Ramos (cell line): ENCODE measurements at regions not wholly inside any gene's neighbourhood (a gene's known extent, or its start where the extent isn't known, plus 50 kb on each side); places are given as distances from the start of the nearest gene placed in this dataset.
"Not testable (repeated sequence)": the region's sequence is repeated elsewhere in the genome, so short reads cannot be mapped to it uniquely, and the experiment has no call there.

ENCODE experiments used
- in situ Hi-C: fragments of 300-500 bp; cut with MboI; formaldehyde crosslinking; loops from one replicate; pipeline ENCODE4 v1.14.3; 2022; ENCODE audit warnings: low sequenced_read_pairs; ENCODE audit not compliant: unreplicated experiment

DNA sequence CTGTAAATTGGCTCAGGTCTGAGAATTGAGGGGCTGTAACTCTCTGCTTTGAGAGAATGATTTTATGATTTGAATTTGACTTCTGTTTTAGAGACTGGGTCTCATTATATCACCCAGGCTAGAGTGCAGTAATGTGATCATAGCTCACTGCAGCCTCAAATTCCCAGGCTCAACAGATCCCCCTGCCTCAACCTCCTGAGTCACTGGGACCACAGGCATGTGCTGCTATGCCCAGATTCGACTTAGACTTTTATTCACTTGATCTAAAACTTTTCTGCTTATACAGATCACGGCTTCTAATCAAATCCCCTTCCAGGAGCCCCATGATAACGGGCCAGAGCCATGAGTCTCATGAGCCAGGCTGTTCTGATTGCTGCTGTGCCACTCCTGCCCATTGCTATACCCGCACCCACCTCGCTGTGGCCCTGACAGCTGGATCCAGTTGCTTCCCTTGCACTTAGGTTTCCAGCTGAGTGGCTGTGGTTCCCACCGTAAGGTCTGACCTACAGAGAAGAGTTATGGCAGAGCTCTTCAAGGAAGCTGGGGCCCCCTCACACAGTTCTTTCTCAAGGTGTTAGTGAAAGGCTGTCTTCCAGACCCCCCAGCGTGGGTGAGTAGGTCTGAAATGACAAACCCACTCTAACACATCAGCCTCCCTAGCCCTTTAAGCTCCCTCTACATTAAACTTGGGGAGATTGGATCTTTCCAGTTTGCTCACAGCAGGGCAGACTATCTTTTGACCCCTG lies 251.2 kb upstream of the SGCG start:
- in situ Hi-C loops: no loop called here

DNA sequence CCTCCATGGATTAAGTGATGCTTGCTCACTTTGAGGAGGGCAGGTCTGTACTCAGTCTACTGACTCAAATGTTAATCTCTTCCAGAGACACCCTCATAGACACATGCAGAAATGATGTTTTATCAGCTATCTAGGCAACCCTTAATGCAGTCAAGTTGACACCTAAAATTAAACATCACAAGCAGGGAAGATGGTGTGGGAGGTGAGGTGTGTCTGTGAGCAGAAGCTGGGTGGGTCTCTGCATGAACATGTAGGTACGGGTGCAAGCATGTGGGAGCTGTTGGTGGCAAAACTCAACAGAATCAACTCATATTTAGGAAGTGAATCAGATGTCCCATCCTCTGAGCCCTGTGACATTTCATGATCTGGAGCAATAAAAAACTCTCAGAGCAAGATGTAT lies 249.2 kb upstream of the SGCG start:
- in situ Hi-C loops: no loop called here

- in situ Hi-C loops: not testable (repeated sequence)
Observed at GRCh38 chr13:22932632-22933412, 248.0 kb upstream of the SGCG start.

DNA sequence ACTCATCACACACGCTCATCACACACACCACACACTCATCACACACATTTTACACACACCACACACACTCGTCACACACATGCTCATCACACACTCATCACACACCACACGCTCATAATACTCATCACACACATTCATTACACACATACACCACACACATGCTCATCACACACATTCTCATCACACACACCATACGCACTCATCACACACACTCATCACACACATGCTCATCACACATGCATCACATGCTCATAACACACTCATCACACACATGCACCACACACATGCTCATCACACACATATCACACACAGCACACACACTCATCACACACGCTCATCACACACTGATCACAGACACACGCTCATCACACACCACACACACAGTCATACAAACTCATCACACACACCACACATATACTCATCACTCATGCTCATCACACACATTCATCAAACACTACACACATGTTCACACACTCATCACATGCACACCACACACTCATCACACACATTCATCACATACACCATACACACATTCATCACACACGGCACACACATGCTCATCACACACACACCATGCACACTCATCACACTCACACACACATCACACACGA lies 247.1 kb upstream of the SGCG start:
- in situ Hi-C loops: no loop called here

DNA sequence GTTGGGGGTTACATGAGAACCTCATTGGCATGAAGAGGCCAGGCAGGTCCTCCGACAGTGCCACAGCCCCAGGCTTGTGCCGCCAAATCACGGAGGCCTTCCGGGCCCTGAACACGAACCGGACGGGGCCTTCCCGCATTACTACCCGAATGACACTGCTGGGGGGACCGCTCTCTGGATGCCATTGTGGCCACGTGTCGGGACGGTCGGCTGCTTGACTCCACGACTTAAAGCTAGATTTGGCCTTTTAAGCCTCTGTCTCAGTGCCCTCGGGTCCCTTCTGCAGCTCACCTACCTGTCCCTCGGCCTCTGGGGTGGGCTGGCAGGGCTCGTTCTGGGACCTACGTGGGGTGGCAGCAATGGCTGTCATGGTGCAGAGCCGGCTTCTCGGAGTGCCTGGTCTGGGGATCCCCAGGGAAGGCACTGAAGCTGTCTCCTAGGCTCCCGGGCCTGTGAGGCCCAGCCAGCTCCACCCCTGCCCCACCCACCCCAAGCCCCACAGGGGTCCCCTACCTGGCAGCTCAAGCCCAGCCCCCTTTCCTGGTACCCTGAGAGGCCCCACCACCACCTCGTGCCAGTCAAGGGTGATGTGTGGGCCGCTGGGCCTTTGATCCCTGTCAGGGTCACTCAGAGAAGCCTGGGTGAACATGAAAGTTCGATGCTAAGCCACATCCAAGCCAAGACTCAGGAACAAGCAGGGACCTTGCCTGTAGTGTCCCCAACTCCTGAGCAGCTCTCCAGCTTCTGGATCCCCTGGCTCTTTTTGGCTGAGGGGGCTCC lies 245.8 kb upstream of the SGCG start:
- in situ Hi-C loops: no loop called here

- in situ Hi-C loops: no loop called here
Observed at GRCh38 chr13:22936228-22936627, 244.6 kb upstream of the SGCG start.

DNA sequence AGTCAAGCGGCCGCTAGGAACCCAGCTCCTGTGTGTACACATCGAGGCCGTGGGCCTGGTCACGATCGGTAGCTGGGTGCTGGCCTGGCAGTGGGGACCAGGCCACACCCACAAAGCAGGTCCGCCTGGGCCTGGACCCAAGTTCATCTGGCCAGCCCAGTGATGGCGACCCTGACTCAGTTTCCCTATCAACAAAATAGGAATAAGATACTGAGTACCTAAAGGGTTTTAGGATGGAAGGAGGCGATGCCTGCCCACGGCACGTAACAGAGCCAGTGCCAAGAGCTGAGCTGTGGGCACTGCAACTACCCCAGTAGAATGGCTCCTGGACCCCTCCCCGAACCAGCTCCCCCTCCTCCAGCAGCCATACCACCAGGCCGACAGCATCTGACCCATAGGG lies 243.5 kb upstream of the SGCG start:
- in situ Hi-C loops: no loop called here

- in situ Hi-C loops: no loop called here
Observed at GRCh38 chr13:22937953-22938352, 242.8 kb upstream of the SGCG start.

DNA sequence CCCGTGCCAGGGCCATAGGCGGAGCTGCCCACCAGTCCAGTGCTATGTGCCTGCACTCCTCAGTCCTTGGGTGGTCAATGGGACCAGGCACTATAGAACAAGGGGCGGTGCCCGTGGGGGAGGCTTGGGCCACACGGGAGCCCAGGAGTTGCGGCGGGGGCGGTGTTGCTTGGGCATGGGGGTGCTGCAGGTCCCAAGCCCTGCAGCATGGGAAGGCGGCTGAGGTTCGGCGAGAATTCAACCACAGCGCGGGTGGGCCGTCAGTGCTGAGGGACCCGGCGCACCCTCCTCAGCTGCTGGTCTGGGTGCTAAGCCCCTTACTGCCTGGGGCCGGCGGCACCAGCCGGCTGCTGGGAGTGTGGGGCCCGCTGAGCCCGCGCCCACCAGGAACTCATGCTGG lies 242.2 kb upstream of the SGCG start:
- in situ Hi-C loops: no loop called here

GRCh38 chr13:22939157-22939556 lies 241.6 kb upstream of the SGCG start:
- in situ Hi-C loops: no loop called here

GRCh38 chr13:22940090-22940710 lies 240.6 kb upstream of the SGCG start:
- in situ Hi-C loops: loop anchor here (10.0 kb wide), 1 partner anchor 1425 kb away; no protein-coding TSS in a partner anchor

GRCh38 chr13:22940736-22941135 lies 240.0 kb upstream of the SGCG start:
- in situ Hi-C loops: loop anchor here (10.0 kb wide), 1 partner anchor 1424 kb away; no protein-coding TSS in a partner anchor

GRCh38 chr13:22941495-22941894 lies 239.3 kb upstream of the SGCG start:
- in situ Hi-C loops: loop anchor here (10.0 kb wide), 1 partner anchor 1423 kb away; no protein-coding TSS in a partner anchor

GRCh38 chr13:22942831-22943230 lies 237.9 kb upstream of the SGCG start:
- in situ Hi-C loops: loop anchor here (10.0 kb wide), 1 partner anchor 1422 kb away; no protein-coding TSS in a partner anchor

GRCh38 chr13:22944378-22944777 lies 236.4 kb upstream of the SGCG start:
- in situ Hi-C loops: loop anchor here (10.0 kb wide), 1 partner anchor 1420 kb away; no protein-coding TSS in a partner anchor

- in situ Hi-C loops: loop anchor here (10.0 kb wide), 1 partner anchor 1419 kb away; no protein-coding TSS in a partner anchor
Observed at GRCh38 chr13:22945321-22946226, 235.2 kb upstream of the SGCG start.

- in situ Hi-C loops: loop anchor here (10.0 kb wide), 1 partner anchor 1416 kb away; no protein-coding TSS in a partner anchor
Observed at GRCh38 chr13:22948421-22948820, 232.4 kb upstream of the SGCG start.

- in situ Hi-C loops: not testable (repeated sequence)
Observed at GRCh38 chr13:22952018-22952417, 228.8 kb upstream of the SGCG start.

DNA sequence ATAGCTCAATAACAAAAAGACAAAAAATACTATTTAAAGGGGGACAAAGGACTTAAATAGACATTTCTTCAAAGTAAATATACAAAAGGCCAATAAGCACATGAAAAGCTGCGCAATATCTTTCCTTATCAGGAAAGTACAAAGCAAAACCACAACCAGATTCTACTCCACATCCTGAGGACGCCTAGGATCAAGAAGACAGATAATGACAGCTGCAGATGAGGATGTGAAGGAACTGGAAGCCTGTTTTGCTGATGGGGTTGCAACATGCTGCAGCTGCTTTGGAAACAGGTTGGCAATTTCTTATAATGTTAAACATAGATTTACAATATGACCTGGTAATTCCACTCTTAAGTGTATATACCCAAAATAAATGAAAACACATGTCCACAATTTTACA lies 225.6 kb upstream of the SGCG start:
- in situ Hi-C loops: not testable (repeated sequence)
